ENCODE measurements at regions not wholly inside any gene's neighbourhood (a gene's known extent, or its start where the extent isn't known, plus 50 kb on each side); places are given as distances from the start of the nearest gene placed in this dataset.

DNA sequence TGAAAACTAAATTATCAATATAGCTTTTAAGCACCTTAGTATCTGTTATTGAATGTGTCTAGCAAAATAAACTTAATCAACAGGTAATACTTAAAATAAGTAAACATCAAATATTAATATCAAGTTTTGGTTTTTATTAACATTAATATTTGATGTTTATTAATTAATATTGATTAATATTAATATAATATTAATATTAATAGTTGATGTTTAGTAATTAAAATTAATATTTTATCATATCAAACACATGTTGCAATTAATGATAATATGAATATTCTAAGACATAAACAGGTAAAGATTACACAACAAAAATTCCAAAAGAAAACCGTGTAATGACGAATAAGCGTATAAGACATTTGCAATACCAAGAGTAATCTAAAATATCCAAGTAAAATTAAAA lies 222.8 kb upstream of the PRR20A start:
- no CpG with 5 or more reads among the region's 3 CpGs for WGBS (ENCODE audit: insufficient coverage, insufficient read length)
- Histone ChIP-seq H3K4me3 (ENCODE audit: low read length) (no peak overlapping the region), H3K4me1 (ENCODE audit: control insufficient read depth, insufficient read depth, low read length) (no peaks in the 10 kb centered on the region), H3K9me3 (ENCODE audit: control insufficient read depth, insufficient read depth, low read length) (no peaks in the 10 kb centered on the region), H3K36me3 (ENCODE audit: control insufficient read depth, insufficient read depth, low read length) (no peaks in the 10 kb centered on the region), H3K27ac (ENCODE audit: low read length) (no peak overlapping the region), H3K27me3 (ENCODE audit: control insufficient read depth, insufficient read depth, low read length) (no peaks in the 10 kb centered on the region)
- no peak for DNase-seq (ENCODE audit: low read depth, low spot score)

- no CpG with 5 or more reads among the region's 2 CpGs for WGBS (ENCODE audit: insufficient coverage, insufficient read length)
- no peaks in the 10 kb centered on the region; the same call in 1 of the 2 replicates for H3K9me3 ChIP-seq (ENCODE audit: control insufficient read depth, insufficient read depth, low read length)
Measured at GRCh38 chr13:56923626-56924140, 217.0 kb upstream of the PRR20A start.

DNA sequence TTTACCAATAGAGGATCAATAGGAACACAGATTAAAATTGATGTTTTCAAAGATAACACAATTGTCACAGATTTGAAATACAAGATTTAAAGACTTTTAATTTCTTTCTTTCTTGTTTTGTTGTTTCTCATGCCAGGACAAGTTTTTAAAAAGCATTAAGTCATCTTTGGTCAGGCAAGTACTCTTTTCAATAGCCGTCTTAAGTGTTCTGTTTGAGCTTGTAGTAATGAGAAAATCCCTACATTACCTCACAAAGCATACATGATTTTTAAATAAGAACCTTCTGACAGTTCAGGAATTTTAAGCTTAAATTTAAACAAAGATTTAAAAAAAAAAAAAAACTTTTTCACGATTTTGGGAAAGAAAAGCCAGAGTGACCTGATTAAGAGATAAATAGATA lies 216.3 kb upstream of the PRR20A start:
- DNase-seq (ENCODE audit: low read depth, low spot score), result no peak
- H3K9me3 ChIP-seq (ENCODE audit: control insufficient read depth, insufficient read depth, low read length), result no peaks in the 10 kb centered on the region; the same call in 1 of the 2 replicates
- H3K27me3 ChIP-seq (ENCODE audit: control insufficient read depth, insufficient read depth, low read length), result no peaks in the 10 kb centered on the region
- H3K4me1 ChIP-seq (ENCODE audit: control insufficient read depth, insufficient read depth, low read length), result no peaks in the 10 kb centered on the region
- WGBS (ENCODE audit: insufficient coverage, insufficient read length), result no CpG with 5 or more reads among the region's 2 CpGs
- no peak overlapping the region for H3K4me3 ChIP-seq (ENCODE audit: low read length)
- no peak overlapping the region for H3K27ac ChIP-seq (ENCODE audit: low read length)
- no peaks in the 10 kb centered on the region for H3K36me3 ChIP-seq (ENCODE audit: control insufficient read depth, insufficient read depth, low read length)

More at GRCh38 chr13:56923626-56924140, 217.0 kb upstream of the PRR20A start:
- no peaks in the 10 kb centered on the region for H3K27me3 ChIP-seq (ENCODE audit: control insufficient read depth, insufficient read depth, low read length)
- H3K36me3 ChIP-seq (ENCODE audit: control insufficient read depth, insufficient read depth, low read length), result no peaks in the 10 kb centered on the region
- H3K27ac ChIP-seq (ENCODE audit: low read length), result no peak overlapping the region
- no peak for DNase-seq (ENCODE audit: low read depth, low spot score)
- no peak overlapping the region for H3K4me3 ChIP-seq (ENCODE audit: low read length)
- H3K4me1 ChIP-seq (ENCODE audit: control insufficient read depth, insufficient read depth, low read length), result no peaks in the 10 kb centered on the region

DNA sequence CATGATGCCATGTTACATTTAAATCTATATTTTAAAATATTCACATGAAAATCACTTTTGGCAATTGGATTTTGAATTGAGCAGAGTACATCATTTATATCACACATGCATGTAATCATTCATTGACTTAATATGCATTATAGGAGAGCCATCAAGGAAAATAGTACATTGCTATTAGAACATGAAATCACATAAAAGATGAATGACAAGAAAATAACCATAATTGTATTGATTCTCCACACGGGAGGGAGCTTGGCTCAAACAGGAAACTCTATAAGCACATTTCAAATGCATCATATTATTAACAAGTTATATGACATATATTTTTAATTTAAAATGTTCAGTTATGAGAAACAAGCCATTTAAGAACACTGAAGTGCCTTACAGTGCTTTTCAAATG lies 208.6 kb upstream of the PRR20A start:
- no peaks in the 10 kb centered on the region; the same call in 1 of the 2 replicates for H3K9me3 ChIP-seq (ENCODE audit: control insufficient read depth, insufficient read depth, low read length)
- no peak for DNase-seq (ENCODE audit: low read depth, low spot score)
- no peaks in the 10 kb centered on the region for H3K27me3 ChIP-seq (ENCODE audit: control insufficient read depth, insufficient read depth, low read length)
- no CpG with 5 or more reads among the region's 1 CpG for WGBS (ENCODE audit: insufficient coverage, insufficient read length)
- H3K4me1 ChIP-seq (ENCODE audit: control insufficient read depth, insufficient read depth, low read length), result no peaks in the 10 kb centered on the region
- no peak overlapping the region for H3K4me3 ChIP-seq (ENCODE audit: low read length)
- H3K36me3 ChIP-seq (ENCODE audit: control insufficient read depth, insufficient read depth, low read length), result no peaks in the 10 kb centered on the region
- H3K27ac ChIP-seq (ENCODE audit: low read length), result no peak overlapping the region

DNA sequence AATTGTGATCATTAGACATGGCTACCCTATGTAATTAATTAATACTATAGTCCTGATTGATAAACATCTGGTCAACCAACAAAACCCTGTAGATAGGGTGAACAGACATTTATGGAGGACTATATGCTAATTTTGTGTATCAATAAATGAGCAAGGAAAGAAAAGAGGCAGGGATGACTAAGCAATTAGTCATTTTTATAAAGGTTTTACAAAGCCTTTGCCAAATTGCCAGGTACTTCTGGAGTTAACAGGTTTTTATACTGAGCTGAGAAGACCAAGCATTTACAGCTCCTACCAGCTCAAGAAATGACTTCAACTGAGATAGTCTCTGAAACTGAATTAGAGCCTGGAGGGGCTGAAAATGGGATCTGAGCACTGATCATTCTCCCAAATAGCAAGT lies 186.8 kb upstream of the PRR20A start:
- Histone ChIP-seq H3K9me3 (ENCODE audit: control insufficient read depth, insufficient read depth, low read length) (no peaks in the 10 kb centered on the region), H3K4me1 (ENCODE audit: control insufficient read depth, insufficient read depth, low read length) (no peaks in the 10 kb centered on the region), H3K36me3 (ENCODE audit: control insufficient read depth, insufficient read depth, low read length) (no peaks in the 10 kb centered on the region), H3K4me3 (ENCODE audit: low read length) (no peak overlapping the region), H3K27me3 (ENCODE audit: control insufficient read depth, insufficient read depth, low read length) (no peaks in the 10 kb centered on the region), H3K27ac (ENCODE audit: low read length) (no peak overlapping the region)
- DNase-seq (ENCODE audit: low read depth, low spot score), result no peak

DNA sequence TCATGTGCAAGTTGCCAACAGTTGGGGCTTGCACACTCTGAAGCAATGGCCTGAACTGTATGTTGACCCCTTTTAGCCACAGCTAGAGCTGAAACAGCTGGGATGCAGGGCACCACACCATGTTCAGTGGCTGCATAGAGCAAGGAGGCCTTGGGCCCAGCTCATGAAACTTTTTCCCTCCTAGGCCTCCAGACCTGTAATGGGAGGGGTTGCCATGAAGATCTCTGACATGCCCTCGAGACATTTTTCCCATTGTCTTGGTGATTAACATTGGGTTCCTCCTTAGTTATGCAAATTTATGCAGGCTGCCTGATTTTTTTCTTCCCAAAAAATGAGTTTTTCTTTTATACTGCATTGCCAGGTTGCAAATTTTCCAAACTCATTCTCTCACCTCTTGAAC lies 165.1 kb upstream of the PRR20A start:
- no peak for DNase-seq (ENCODE audit: low read depth, low spot score)
- Histone ChIP-seq H3K4me3 (ENCODE audit: low read length) (no peak overlapping the region), H3K27ac (ENCODE audit: low read length) (no peak overlapping the region), H3K9me3 (ENCODE audit: control insufficient read depth, insufficient read depth, low read length) (no peaks in the 10 kb centered on the region), H3K36me3 (ENCODE audit: control insufficient read depth, insufficient read depth, low read length) (no peaks in the 10 kb centered on the region), H3K4me1 (ENCODE audit: control insufficient read depth, insufficient read depth, low read length) (peaks cover 3% of the 10 kb centered on the region; the same call in 1 of the 2 replicates), H3K27me3 (ENCODE audit: control insufficient read depth, insufficient read depth, low read length) (no peaks in the 10 kb centered on the region)
- WGBS (ENCODE audit: insufficient coverage, insufficient read length), result no CpG with 5 or more reads among the region's 1 CpG

DNA sequence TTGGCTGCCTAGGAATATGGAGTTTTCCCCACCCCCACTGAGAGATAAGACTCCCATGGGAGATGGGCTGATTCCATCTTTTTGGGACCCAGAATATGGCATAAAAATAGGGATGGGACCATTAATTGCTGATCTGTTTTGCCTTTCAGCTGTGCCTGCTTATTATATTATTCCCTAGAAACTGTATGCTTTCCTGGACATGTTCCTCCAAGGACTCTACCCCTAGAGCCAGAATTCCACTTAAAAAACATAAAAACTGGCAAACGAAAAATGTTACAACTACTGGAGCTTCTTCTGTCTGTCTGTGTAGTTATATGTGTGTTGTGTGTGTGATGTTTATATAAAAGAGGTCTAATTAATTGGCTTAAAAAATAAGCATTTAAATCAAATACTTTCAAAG lies 159.9 kb upstream of the PRR20A start:
- Histone ChIP-seq H3K4me1 (ENCODE audit: control insufficient read depth, insufficient read depth, low read length) (no peaks in the 10 kb centered on the region), H3K27me3 (ENCODE audit: control insufficient read depth, insufficient read depth, low read length) (no peaks in the 10 kb centered on the region), H3K27ac (ENCODE audit: low read length) (no peak overlapping the region), H3K36me3 (ENCODE audit: control insufficient read depth, insufficient read depth, low read length) (no peaks in the 10 kb centered on the region), H3K4me3 (ENCODE audit: low read length) (no peak overlapping the region), H3K9me3 (ENCODE audit: control insufficient read depth, insufficient read depth, low read length) (no peaks in the 10 kb centered on the region)
- DNase-seq (ENCODE audit: low read depth, low spot score), result no peak
- no CpG with 5 or more reads among the region's 1 CpG for WGBS (ENCODE audit: insufficient coverage, insufficient read length)

DNA sequence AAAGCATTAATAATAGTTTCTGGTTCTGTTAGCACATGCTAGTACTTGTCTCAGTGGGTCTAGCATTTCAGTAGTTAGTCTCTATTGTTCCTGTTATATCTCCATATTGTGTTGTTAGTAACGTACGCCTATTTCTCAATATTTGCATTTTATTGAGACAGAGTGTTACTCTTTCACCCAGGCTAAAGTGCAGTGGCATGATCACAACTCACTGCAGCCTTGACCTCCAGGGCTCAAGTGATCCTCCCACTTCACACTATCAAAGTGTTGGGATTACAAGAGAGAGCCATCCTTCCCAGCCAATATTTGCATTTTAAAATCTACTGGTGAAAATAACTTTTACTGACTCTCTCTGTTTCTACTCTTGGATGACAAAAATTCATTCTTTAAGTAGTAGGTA lies 154.6 kb upstream of the PRR20A start:
- Histone ChIP-seq H3K4me1 (ENCODE audit: control insufficient read depth, insufficient read depth, low read length) (no peaks in the 10 kb centered on the region), H3K4me3 (ENCODE audit: low read length) (no peak overlapping the region), H3K9me3 (ENCODE audit: control insufficient read depth, insufficient read depth, low read length) (no peaks in the 10 kb centered on the region), H3K36me3 (ENCODE audit: control insufficient read depth, insufficient read depth, low read length) (no peaks in the 10 kb centered on the region), H3K27me3 (ENCODE audit: control insufficient read depth, insufficient read depth, low read length) (no peaks in the 10 kb centered on the region), H3K27ac (ENCODE audit: low read length) (no peak overlapping the region)
- WGBS (ENCODE audit: insufficient coverage, insufficient read length), result no CpG with 5 or more reads among the region's 2 CpGs
- DNase-seq (ENCODE audit: low read depth, low spot score), result no peak

GRCh38 chr13:56988543-56988942 lies 152.2 kb upstream of the PRR20A start:
- Histone ChIP-seq H3K27ac (ENCODE audit: low read length) (no peak overlapping the region), H3K9me3 (ENCODE audit: control insufficient read depth, insufficient read depth, low read length) (no peaks in the 10 kb centered on the region), H3K4me3 (ENCODE audit: low read length) (no peak overlapping the region), H3K27me3 (ENCODE audit: control insufficient read depth, insufficient read depth, low read length) (no peaks in the 10 kb centered on the region), H3K4me1 (ENCODE audit: control insufficient read depth, insufficient read depth, low read length) (no peaks in the 10 kb centered on the region), H3K36me3 (ENCODE audit: control insufficient read depth, insufficient read depth, low read length) (no peaks in the 10 kb centered on the region)
- DNase-seq (ENCODE audit: low read depth, low spot score), result no peak

DNA sequence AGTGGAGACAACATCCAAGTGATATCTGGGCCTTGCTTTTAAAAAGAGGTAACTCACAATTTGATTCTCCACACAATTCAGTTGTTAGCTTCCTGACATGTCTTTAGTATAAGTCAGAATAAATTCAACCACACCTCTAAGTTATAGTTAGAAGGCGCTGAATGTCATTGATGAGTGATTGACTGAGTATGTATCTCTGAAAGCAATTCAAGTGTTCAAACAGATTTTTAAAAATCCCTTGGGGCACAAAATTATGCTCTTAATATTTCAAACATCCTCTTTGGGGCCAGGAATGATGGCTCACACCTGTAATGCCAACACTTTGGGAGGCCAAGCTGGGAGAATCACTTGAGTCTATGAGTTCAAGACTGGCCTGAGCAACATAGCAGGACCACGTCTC lies 137.0 kb upstream of the PRR20A start:
- Histone ChIP-seq H3K27me3 (ENCODE audit: control insufficient read depth, insufficient read depth, low read length) (no peaks in the 10 kb centered on the region), H3K9me3 (ENCODE audit: control insufficient read depth, insufficient read depth, low read length) (no peaks in the 10 kb centered on the region), H3K4me3 (ENCODE audit: low read length) (no peak overlapping the region), H3K27ac (ENCODE audit: low read length) (no peak overlapping the region), H3K36me3 (ENCODE audit: control insufficient read depth, insufficient read depth, low read length) (no peaks in the 10 kb centered on the region), H3K4me1 (ENCODE audit: control insufficient read depth, insufficient read depth, low read length) (no peaks in the 10 kb centered on the region)
- no peak for DNase-seq (ENCODE audit: low read depth, low spot score)
- no CpG with 5 or more reads among the region's 2 CpGs for WGBS (ENCODE audit: insufficient coverage, insufficient read length)

DNA sequence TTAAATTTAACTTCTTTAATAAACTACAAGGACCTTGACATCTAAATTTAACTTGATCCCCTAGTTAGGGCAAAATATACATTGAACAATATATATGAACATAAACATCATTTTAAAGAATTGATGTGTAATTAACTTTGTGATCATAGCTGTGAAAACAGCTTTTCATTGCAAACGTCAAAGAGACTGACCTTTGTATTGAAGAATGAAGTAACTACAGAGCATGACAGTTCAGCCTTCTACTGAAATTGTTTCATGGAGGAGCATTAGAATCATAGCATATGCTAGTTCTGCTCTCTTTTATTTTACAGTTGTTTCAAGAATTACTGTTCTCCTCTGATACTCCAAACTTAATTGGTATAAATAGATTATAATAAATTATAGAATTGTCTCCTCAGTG lies 123.4 kb upstream of the PRR20A start:
- Histone ChIP-seq H3K4me3 (ENCODE audit: low read length) (no peak overlapping the region), H3K9me3 (ENCODE audit: control insufficient read depth, insufficient read depth, low read length) (no peaks in the 10 kb centered on the region), H3K36me3 (ENCODE audit: control insufficient read depth, insufficient read depth, low read length) (no peaks in the 10 kb centered on the region), H3K4me1 (ENCODE audit: control insufficient read depth, insufficient read depth, low read length) (no peaks in the 10 kb centered on the region), H3K27ac (ENCODE audit: low read length) (no peak overlapping the region), H3K27me3 (ENCODE audit: control insufficient read depth, insufficient read depth, low read length) (no peaks in the 10 kb centered on the region)
- no CpG with 5 or more reads among the region's 1 CpG for WGBS (ENCODE audit: insufficient coverage, insufficient read length)
- DNase-seq (ENCODE audit: low read depth, low spot score), result no peak
